ENCODE measurements at regions not wholly inside any gene's neighbourhood (a gene's known extent, or its start where the extent isn't known, plus 50 kb on each side); places are given as distances from the start of the nearest gene placed in this dataset.
"Not testable (repeated sequence)": the region's sequence is repeated elsewhere in the genome, so short reads cannot be mapped to it uniquely, and the experiment has no call there.

DNA sequence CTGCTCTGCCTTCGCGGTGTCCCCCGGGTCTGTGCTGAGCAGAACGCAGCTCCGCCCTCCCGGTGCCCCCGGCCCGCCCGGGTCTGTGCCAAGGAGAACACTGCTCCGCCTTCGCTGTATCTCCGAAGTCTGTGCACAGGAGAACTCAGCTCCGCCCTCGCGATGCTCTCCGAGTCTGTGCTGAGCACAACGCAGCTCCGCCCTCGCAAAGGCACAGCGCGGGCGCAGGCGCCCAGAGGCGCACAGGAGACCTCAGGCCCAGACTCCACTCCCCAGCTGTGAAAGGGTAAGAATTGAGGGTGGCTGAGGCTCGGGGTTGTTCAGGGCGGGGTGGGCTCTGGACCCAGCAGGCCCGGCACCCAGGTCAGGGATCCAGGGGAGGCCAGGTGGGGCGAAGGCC lies 123.2 kb downstream of the PPIAL4F start:
- DNase-seq; intact Hi-C loops (cut with DNase I): not testable (repeated sequence)
- ATAC-seq, result peak in 1 of 2 donors; percentile 76
